ENCODE measurements at regions not wholly inside any gene's neighbourhood (a gene's known extent, or its start where the extent isn't known, plus 50 kb on each side); places are given as distances from the start of the nearest gene placed in this dataset.

DNA sequence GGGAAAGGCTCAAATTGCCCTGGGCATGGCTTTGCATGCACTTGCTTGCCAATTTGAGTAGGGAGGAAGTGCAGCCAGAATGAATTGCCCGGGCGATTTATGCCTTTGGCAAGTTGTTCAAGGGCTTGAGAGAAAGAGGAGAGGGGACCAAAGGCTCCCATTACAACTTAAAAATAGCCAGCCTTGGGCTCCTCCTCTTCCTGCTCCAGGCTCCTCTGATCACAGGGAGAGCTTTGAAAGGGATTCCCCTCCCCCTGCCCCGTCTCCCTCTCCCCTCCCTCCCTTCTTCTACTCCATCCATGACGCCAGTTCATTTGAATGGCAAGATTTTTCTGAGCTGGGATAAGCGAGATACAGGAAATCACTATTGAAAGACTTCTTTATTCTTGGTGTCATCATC, 304.9 kb upstream of the JAG1 start:
- no peak for DNase-seq
- no peaks in the 10 kb centered on the region for H3K9me3 ChIP-seq (ENCODE audit: control insufficient read depth, low read length)
- intact Hi-C loops (cut with DNase I): no loop called here
- no peak overlapping the region for H3K4me3 ChIP-seq (ENCODE audit: low read length)
- peak in 1 of 2 donors; percentile 24 for ATAC-seq
- no peak overlapping the region for H3K27ac ChIP-seq (ENCODE audit: low read length)
- H3K4me1 ChIP-seq (ENCODE audit: control insufficient read depth, insufficient read depth, low read length): peaks cover 3% of the 10 kb centered on the region
- 82% methylated on average over 5 of the region's 5 CpGs for WGBS
- H3K27me3 ChIP-seq (ENCODE audit: control insufficient read depth, insufficient read depth): no peaks in the 10 kb centered on the region

DNA sequence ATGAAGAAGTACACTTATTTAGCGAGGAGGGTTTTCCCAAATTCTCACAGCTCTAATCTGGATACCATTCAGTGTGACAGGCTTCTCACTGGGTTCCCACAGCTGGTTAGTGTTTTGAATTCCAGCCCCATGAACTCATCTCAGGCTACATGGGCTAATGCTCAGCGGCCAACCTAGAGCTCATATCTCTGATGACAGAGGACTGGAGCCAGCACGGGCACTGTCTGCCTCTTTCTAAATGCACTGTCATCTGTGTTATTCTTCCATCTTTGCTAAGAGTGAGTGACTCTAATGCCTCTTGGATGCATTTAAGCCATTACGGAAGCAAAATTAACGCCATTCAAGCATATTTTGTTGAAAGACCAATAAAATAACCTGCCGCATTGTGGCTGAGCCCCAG, 308.9 kb upstream of the JAG1 start:
- ATAC-seq: peak; percentile 96

DNA sequence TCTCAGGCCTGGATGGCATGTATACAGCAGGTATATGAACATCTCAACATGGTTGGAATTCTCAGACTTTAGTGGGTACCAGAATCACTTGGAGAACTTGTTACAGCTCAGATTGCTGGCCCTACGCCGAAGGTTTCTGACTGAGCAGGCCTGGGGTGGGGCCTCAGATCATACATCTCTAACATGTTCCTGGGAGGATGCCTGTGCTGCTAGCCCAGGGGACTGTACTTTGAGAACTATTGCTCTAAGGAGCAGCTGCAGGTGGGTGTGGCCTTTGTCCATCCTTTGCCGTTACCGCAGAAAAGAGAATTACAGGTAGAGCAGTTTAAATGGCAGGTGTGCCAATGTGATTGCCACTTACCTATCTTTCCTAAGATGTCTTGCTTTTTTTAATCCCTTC, 310.5 kb upstream of the JAG1 start:
- Histone ChIP-seq H3K27ac (ENCODE audit: low read length) (no peak overlapping the region), H3K4me3 (ENCODE audit: low read length) (no peak overlapping the region), H3K4me1 (ENCODE audit: control insufficient read depth, insufficient read depth, low read length) (peaks cover 3% of the 10 kb centered on the region), H3K9me3 (ENCODE audit: control insufficient read depth, low read length) (no peaks in the 10 kb centered on the region), H3K27me3 (ENCODE audit: control insufficient read depth, insufficient read depth) (no peaks in the 10 kb centered on the region)
- intact Hi-C loops (cut with DNase I): no loop called here
- no peak for ATAC-seq
- no peak for DNase-seq
- 92% methylated on average over 4 of the region's 4 CpGs for WGBS

More for the DNA sequence above, 308.9 kb upstream of the JAG1 start:
- Histone ChIP-seq H3K9me3 (ENCODE audit: control insufficient read depth, low read length) (no peaks in the 10 kb centered on the region), H3K27me3 (ENCODE audit: control insufficient read depth, insufficient read depth) (no peaks in the 10 kb centered on the region), H3K27ac (ENCODE audit: low read length) (peak overlapping the region; percentile 15), H3K4me1 (ENCODE audit: control insufficient read depth, insufficient read depth, low read length) (peaks cover 3% of the 10 kb centered on the region), H3K4me3 (ENCODE audit: low read length) (no peak overlapping the region)
- intact Hi-C loops (cut with DNase I): no loop called here
- DNase-seq: peak; percentile 67 to 82 (median 79)
- 41% methylated on average over 6 of the region's 6 CpGs for WGBS

DNA sequence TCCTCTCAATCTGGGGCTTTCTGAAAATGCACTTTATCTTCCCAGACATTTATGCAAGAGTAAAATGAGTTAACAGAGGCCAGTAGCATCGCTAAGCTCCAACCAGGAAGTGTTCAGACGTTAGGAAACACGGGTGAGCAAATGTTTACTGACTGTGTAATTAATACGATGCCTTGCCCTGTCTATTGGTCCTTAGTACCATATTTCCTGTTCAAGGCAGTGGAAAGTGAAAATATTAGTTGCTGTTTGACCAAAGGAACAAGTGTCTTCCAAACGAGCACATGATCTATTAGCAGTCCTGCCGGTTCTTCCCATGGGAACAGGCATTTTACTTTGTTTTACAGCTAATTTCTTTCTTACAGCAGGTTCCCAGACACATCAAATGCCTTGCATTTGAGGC, 311.1 kb upstream of the JAG1 start:
- no peaks in the 10 kb centered on the region for H3K9me3 ChIP-seq (ENCODE audit: control insufficient read depth, low read length)
- no peak overlapping the region for H3K27ac ChIP-seq (ENCODE audit: low read length)
- intact Hi-C loops (cut with DNase I): no loop called here
- H3K4me3 ChIP-seq (ENCODE audit: low read length): no peak overlapping the region
- ATAC-seq: no peak
- 50% methylated on average over 6 of the region's 6 CpGs for WGBS
- H3K4me1 ChIP-seq (ENCODE audit: control insufficient read depth, insufficient read depth, low read length): peaks cover 3% of the 10 kb centered on the region
- H3K27me3 ChIP-seq (ENCODE audit: control insufficient read depth, insufficient read depth): no peaks in the 10 kb centered on the region
- DNase-seq: no peak

DNA sequence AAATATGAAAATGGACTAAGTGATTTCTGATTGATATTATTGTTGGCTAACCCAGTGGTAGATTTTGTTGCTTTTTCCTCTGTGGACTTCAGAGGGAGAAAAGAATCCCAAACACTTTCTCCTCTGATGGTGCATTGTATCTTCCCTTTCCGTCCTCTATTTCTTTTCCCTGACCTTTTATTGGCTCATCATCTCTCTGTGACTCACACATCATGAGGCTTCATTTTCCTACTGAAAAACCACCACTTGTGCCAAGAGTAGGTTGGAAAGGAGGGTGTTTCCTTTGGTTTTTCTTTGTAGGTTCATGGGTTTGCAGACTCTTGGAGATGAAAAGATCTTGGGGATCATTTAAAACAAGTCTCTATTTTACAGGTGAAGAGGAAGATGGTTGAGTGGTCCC, 311.7 kb upstream of the JAG1 start:
- Histone ChIP-seq H3K27ac (ENCODE audit: low read length) (peak overlapping the region; percentile 29), H3K4me1 (ENCODE audit: control insufficient read depth, insufficient read depth, low read length) (peaks cover 3% of the 10 kb centered on the region)
- intact Hi-C loops (cut with DNase I): no loop called here

DNA sequence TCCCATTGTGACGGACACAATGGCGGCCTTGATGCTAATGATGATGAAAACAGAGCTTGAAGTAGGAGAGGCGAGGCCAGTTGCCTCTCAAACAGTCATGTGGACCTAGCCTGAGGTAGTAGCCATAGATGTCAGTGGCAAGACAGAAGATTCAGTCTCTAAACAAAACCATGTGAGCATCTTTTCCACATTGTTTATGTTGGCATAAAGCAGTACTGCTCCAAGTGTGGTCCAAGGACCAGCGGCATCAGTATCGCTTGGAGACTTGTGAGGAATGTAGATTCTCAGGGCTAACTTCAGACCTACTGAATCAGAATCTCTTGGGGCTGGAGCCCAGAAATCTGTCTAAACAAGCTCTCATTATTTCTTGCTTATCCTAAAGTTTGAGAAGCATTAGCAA, 312.8 kb upstream of the JAG1 start:
- no peaks in the 10 kb centered on the region for H3K27me3 ChIP-seq (ENCODE audit: control insufficient read depth, insufficient read depth)
- WGBS: 93% methylated on average over 5 of the region's 5 CpGs
- H3K4me1 ChIP-seq (ENCODE audit: control insufficient read depth, insufficient read depth, low read length): peaks cover 4% of the 10 kb centered on the region
- intact Hi-C loops (cut with DNase I): no loop called here
- no peak overlapping the region for H3K27ac ChIP-seq (ENCODE audit: low read length)
- H3K4me3 ChIP-seq (ENCODE audit: low read length): no peak overlapping the region
- H3K9me3 ChIP-seq (ENCODE audit: control insufficient read depth, low read length): no peaks in the 10 kb centered on the region
- no peak for ATAC-seq
- DNase-seq: no peak

More for the DNA sequence above, 311.7 kb upstream of the JAG1 start:
- no peak for DNase-seq
- ATAC-seq: peak in 1 of 2 donors; percentile 35
- H3K9me3 ChIP-seq (ENCODE audit: control insufficient read depth, low read length): no peaks in the 10 kb centered on the region
- H3K4me3 ChIP-seq (ENCODE audit: low read length): no peak overlapping the region
- 24% methylated on average over 1 of the region's 1 CpG for WGBS
- H3K27me3 ChIP-seq (ENCODE audit: control insufficient read depth, insufficient read depth): no peaks in the 10 kb centered on the region

DNA sequence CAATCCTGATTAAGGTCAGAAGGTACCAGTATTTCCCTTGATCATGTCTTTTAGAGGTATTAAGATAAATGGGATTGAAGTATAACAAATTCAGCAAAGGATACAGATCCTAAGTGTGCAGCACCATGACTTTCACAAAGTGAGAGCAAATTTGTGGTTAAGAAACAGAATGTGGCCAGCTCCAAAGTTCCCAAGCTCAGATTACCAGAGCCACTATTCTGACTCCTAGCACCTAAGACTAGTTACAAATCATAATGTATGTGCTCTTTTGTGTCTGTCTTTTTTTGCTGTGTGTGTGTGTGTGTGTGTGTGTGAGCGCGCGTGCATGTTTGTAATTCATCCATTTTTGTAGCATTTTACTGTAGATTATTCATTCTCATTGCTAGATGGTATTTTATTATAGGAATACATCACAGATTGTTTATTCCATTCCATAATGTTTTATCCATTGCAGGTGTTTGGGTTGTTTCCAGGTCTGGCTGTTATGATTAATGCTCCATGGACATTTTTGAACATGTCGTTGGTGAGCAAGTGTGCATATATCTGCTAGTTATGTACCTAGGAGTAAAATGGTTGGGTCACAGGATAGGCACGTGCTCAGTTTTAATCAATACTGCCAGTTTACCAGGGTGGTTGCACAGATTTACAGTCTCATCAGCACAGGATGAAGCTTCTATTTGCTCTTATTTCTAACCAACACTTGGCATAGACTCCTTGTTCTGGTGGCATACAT, 314.0 kb upstream of the JAG1 start:
- no peak for ATAC-seq
- Histone ChIP-seq H3K27ac (ENCODE audit: low read length) (no peak overlapping the region), H3K4me3 (ENCODE audit: low read length) (no peak overlapping the region), H3K9me3 (ENCODE audit: control insufficient read depth, low read length) (no peaks in the 10 kb centered on the region), H3K27me3 (ENCODE audit: control insufficient read depth, insufficient read depth) (no peaks in the 10 kb centered on the region), H3K4me1 (ENCODE audit: control insufficient read depth, insufficient read depth, low read length) (peaks cover 3% of the 10 kb centered on the region)
- no peak for DNase-seq
- intact Hi-C loops (cut with DNase I): no loop called here
- 84% methylated on average over 5 of the region's 5 CpGs for WGBS

DNA sequence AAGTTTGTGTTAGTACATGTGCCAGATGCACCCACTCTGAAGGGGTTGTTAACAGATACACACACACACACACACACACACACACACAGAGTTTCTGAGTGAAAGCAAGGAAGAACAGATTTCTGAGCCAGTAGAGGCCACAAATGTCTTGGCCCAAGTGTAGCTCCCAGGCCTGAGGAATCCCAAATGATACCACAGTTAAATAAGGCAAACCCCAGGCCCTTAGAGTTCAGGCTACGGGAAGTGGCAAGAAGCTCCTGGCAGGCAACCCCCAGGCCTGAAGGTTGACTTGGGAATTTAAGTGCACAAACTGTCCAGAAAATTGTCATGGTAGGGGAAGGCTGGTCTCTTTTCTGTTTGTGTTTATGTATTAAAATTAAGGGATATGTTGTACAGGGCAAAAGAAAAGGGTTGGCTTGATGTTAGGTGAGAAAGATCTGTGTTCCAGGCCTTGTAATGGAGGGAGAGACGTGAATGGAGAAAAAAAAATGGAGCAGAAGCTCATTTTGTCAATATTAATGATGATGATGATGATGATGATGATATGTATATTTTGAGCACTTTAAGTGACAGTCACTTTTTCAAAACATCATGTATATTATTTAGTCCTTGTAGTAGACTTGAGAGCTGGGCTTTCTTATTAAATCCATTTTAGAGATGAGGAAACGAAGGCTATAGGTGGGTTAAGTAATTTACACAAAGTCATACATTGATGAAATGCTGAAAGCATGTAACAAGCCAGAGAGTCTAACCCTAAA, 317.0 kb upstream of the JAG1 start:
- Histone ChIP-seq H3K9me3 (ENCODE audit: control insufficient read depth, low read length) (no peaks in the 10 kb centered on the region), H3K27me3 (ENCODE audit: control insufficient read depth, insufficient read depth) (no peaks in the 10 kb centered on the region), H3K4me1 (ENCODE audit: control insufficient read depth, insufficient read depth, low read length) (peaks cover 3% of the 10 kb centered on the region), H3K4me3 (ENCODE audit: low read length) (no peak overlapping the region), H3K27ac (ENCODE audit: low read length) (no peak overlapping the region)
- intact Hi-C loops (cut with DNase I): no loop called here
- ATAC-seq: no peak
- whole genome bisulfite sequencing: 84% methylated on average over 3 of the region's 3 CpGs
- DNase-seq: no peak

DNA sequence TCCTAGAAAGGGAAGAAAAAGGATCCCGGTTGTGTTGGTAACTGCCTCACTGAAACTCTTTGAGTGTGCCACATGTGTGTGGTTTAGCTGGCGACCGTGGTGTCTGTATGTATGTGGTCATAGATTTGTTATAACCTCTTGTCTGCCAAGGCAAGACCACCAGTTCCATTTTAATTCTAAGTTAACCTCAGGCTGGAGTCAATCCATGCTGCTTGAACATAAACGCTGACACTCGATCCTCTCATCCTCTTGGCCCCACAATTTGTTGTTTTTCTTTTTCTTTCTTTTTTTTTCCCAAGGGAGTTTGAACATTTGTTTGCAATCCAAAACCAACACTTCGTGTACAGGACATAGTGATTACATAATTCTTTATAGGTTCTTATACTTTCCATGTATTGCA, 318.9 kb upstream of the JAG1 start:
- Histone ChIP-seq H3K9me3 (ENCODE audit: control insufficient read depth, low read length) (no peaks in the 10 kb centered on the region), H3K27ac (ENCODE audit: low read length) (no peak overlapping the region), H3K4me1 (ENCODE audit: control insufficient read depth, insufficient read depth, low read length) (peaks cover 3% of the 10 kb centered on the region), H3K27me3 (ENCODE audit: control insufficient read depth, insufficient read depth) (no peaks in the 10 kb centered on the region), H3K4me3 (ENCODE audit: low read length) (no peak overlapping the region)
- DNase-seq: no peak
- ATAC-seq: no peak
- 61% methylated on average over 6 of the region's 6 CpGs for WGBS
- intact Hi-C loops (cut with DNase I): no loop called here

DNA sequence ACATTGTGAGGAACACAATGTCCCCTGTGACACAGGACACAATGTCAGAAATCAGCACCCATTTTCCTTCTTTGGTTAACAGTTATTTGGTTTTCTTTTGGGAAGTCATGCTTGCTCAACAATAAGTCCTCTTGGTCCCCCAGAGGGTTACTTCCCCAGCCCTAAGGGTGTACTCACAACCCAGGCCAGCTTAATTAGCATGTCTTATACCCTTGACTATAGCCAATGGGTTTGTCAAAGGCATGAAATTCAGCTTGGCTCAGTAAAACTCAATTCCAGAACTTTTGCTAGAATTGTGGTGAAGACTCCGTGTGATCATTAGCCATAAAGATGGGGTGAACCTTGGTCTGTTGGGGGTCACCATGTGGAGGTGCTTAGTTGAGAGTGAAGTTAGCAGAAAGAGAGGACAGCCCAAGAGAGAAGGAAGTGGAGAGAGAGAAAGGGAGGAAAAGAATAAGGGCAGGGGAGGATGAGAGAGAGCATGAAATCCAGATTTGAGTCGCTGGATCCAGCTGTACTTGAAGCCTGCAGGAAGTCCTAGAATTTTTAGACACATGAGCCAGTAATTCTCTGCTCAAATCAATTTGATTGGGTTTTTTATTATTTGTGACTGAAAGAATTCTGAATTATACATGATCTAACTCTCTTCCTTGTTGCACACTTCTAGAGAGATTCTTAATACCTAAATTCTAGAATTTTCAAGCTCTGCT, 321.3 kb upstream of the JAG1 start:
- H3K4me3 ChIP-seq (ENCODE audit: low read length): no peak overlapping the region
- no peaks in the 10 kb centered on the region for H3K27me3 ChIP-seq (ENCODE audit: control insufficient read depth, insufficient read depth)
- H3K27ac ChIP-seq (ENCODE audit: low read length): no peak overlapping the region
- ATAC-seq (no peak), DNase-seq (no peak)
- intact Hi-C loops (cut with DNase I): no loop called here
- no peaks in the 10 kb centered on the region for H3K9me3 ChIP-seq (ENCODE audit: control insufficient read depth, low read length)
- peaks cover 3% of the 10 kb centered on the region for H3K4me1 ChIP-seq (ENCODE audit: control insufficient read depth, insufficient read depth, low read length)
- 94% methylated on average over 2 of the region's 2 CpGs for WGBS

DNA sequence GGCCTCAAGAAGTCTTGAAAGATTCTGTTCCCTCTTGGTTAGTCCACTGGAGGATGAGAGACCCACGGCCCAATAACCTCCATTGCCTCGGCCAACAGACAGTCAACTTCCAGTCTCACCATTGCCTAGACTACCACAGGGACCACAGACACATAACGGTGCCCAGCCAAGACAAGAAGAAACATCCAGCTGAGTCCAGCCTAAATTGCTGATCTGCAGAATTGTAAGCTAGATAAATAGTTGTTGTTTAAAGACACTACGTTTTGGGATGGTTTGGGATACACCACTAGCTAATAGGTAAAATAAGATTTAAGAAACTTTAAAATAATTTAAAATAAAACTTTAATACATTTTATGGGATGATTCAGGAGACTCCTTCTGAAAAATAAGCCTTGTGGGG, 324.7 kb upstream of the JAG1 start:
- Histone ChIP-seq H3K4me1 (ENCODE audit: control insufficient read depth, insufficient read depth, low read length) (peaks cover 2% of the 10 kb centered on the region), H3K27me3 (ENCODE audit: control insufficient read depth, insufficient read depth) (no peaks in the 10 kb centered on the region), H3K9me3 (ENCODE audit: control insufficient read depth, low read length) (no peaks in the 10 kb centered on the region), H3K27ac (ENCODE audit: low read length) (no peak overlapping the region), H3K4me3 (ENCODE audit: low read length) (no peak overlapping the region)
- ATAC-seq (no peak), DNase-seq (no peak)
- 91% methylated on average over 4 of the region's 4 CpGs for WGBS
- intact Hi-C loops (cut with DNase I): no loop called here

All from right cardiac atrium (tissue), 5 donors.